ENCODE measurements at regions not wholly inside any gene's neighbourhood (a gene's known extent, or its start where the extent isn't known, plus 50 kb on each side); places are given as distances from the start of the nearest gene placed in this dataset.

DNA sequence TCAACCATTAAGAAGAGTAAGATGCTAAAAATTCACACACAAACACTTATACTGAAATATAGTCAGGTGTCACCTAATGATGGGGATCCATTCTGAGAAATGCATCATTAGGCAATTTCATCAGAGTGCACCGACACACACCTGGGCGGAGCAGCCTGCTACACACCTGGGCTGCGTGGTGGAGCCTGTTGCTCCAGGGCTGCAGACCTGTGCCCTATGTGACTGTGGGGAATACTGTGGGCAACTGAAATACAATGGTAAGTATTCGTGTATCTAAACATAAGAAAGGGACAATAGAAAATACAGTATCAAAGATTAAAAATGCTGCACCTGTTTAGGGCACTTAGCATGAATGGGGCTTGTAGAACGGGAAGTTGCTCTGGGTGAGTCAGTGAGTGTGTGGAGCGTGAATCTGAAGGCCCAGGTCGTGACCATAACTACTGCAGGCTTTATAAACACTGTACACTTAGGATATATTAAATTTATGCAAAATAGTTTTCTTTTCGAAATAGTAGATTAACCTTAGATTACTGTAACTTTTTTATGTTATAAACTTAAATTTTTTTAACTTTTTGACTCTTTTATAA, 124.4 kb upstream of the AFDN start:
- H3K4me3 ChIP-seq (ENCODE audit: control insufficient read depth, low read depth, low read length), result no peak overlapping the region
- DNase-seq (ENCODE audit: low read depth), result no peak
- TF ChIP-seq, protein P1, sequence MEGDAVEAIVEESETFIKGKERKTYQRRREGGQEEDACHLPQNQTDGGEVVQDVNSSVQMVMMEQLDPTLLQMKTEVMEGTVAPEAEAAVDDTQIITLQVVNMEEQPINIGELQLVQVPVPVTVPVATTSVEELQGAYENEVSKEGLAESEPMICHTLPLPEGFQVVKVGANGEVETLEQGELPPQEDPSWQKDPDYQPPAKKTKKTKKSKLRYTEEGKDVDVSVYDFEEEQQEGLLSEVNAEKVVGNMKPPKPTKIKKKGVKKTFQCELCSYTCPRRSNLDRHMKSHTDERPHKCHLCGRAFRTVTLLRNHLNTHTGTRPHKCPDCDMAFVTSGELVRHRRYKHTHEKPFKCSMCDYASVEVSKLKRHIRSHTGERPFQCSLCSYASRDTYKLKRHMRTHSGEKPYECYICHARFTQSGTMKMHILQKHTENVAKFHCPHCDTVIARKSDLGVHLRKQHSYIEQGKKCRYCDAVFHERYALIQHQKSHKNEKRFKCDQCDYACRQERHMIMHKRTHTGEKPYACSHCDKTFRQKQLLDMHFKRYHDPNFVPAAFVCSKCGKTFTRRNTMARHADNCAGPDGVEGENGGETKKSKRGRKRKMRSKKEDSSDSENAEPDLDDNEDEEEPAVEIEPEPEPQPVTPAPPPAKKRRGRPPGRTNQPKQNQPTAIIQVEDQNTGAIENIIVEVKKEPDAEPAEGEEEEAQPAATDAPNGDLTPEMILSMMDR (conservative IDR thresholded peaks at IDR 0.05; ENCODE audit: control insufficient read depth, insufficient read depth, low read depth, low read length), result no peak

DNA sequence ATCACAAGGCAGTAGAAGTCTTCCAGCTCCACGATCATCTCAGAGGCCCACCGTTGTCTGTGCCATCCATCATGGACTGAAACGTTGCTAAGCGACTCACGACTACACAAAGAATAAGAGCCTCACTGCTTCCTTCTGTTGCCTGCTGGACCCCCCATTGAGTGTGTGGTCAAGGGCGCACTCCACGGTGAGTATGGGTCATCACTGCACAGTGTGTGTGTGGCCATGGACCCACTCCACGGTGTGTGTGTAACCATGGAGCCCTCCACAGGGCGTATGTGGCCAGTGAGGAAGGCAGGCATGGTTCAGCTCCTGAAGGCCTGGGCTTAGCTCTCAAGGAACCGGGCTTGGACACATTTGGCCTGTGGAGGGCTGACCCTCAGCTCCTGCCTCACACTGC, 123.4 kb upstream of the AFDN start:
- H3K4me3 ChIP-seq (ENCODE audit: control insufficient read depth, low read depth, low read length), result no peak overlapping the region
- TF ChIP-seq, protein P1 (conservative IDR thresholded peaks at IDR 0.05; ENCODE audit: control insufficient read depth, insufficient read depth, low read depth, low read length), result no peak
- DNase-seq (ENCODE audit: low read depth), result no peak

DNA sequence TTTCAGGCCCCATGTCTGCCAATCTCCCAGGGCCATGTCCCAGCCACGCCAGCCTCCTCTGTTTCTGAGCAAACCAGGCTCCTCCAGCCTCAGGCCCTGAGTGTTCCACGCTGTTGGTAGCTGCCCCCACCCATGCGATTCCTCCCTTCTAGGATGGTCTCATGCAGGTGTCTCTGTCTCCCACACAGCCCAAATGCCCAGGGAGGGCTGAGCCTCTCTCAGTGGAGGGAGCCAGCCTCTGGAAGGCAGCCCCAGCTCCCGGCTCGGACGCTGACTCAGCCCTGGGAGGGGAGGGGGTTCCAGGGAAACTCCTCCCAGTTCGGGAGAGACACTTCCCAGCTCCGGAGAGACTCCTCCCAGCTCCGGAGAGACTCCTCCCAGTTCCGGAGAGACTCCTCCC, 122.9 kb upstream of the AFDN start:
- no peak overlapping the region for H3K4me3 ChIP-seq (ENCODE audit: control insufficient read depth, low read depth, low read length)
- no peak for DNase-seq (ENCODE audit: low read depth)
- TF ChIP-seq, protein P1 (conservative IDR thresholded peaks at IDR 0.05; ENCODE audit: control insufficient read depth, insufficient read depth, low read depth, low read length), result no peak

DNA sequence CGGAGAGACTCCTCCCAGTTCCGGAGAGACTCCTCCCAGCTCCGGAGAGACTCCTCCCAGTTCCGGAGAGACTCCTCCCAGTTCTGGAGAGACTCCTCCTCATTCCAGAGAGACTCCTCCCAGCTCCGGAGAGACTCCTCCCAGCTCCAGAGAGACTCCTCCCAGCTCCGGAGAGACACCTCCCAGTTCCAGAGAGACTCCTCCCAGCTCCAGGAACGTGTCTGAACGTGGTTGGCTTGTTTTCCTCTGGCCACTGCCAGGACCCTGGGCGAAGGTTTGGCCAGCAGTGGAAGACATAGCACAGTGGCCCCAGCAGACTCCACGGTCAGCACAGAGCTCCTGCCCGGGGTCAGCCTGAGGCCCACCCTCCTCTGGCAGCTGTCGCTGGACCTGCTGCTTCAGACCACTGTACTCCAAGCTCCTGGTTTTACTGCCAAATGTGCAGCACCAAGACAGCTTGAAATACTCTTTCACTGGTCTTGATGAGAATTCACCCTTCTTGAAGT, 122.3 kb upstream of the AFDN start:
- H3K4me3 ChIP-seq (ENCODE audit: control insufficient read depth, low read depth, low read length), result no peak overlapping the region
- TF ChIP-seq, protein P1 (conservative IDR thresholded peaks at IDR 0.05; ENCODE audit: control insufficient read depth, insufficient read depth, low read depth, low read length), result no peak
- DNase-seq (ENCODE audit: low read depth), result no peak

DNA sequence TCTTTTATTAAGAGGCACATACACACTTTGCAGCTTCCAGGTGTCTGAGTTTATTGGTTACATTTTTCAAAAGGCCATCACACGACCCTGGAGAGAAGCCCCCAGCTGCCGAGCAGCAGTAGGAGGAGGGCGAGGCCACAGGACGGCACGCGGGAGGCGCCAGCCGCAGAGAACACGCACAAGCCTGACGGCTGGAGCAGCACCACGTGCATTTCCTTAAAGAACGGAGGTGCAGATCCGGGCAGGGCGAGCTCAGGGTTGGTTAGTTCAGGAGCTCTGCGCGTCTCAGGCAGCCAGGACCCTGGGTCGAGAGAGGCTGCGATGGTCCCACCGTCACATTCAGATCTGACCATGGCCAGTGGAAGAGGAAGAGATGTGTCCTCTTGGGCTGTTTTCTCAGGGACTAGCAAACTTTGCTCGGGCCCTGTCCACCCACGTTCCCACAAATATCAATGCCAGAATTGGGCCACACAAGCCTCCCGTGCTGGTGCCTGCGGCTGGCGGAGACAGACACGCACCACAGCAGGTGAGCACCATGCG, 121.4 kb upstream of the AFDN start:
- no peak overlapping the region for H3K4me3 ChIP-seq (ENCODE audit: control insufficient read depth, low read depth, low read length)
- TF ChIP-seq, protein P1 (conservative IDR thresholded peaks at IDR 0.05; ENCODE audit: control insufficient read depth, insufficient read depth, low read depth, low read length), result no peak
- no peak for DNase-seq (ENCODE audit: low read depth)

DNA sequence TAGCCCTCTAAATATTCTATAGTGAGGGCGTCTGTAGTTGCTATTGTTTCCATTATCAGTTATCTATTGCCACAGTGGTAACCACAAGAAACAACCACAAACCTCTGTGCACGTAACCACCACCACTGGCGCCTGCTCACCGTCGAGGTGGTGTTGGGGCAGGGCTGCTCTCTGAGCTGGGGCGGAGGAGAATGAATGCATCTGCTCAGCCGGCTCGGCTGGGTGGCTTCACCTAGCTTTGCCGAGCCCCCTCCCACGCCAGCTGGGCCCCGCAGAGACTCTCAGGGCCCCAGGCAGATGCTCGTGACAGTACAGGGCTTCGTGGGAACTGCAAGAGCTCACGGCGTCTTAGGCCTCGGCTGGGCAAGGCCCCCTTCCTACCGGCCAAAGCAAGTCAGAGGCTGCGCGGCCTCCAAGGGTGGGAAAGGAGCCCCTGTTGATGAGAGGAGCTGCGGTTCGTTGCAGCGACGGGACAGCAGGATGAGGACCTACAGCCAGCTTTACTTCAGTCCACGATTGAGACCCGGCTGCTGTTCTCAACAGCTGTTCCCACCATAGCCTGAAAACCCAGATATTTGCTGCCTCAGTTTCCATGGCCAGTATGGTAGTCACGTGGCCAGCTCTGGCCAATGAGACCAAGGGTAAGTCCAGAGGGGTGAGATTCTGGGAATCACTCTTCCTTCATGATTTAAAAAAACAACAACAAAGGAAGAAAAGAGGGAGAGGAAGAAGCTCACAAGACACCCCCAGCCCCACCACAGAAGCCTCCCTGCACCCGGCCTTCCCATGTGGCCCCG, 120.2 kb upstream of the AFDN start:
- H3K4me3 ChIP-seq (ENCODE audit: control insufficient read depth, low read depth, low read length), result no peak overlapping the region
- TF ChIP-seq, protein P1 (conservative IDR thresholded peaks at IDR 0.05; ENCODE audit: control insufficient read depth, insufficient read depth, low read depth, low read length), result no peak
- DNase-seq (ENCODE audit: low read depth), result no peak

Data from fibroblast of mammary gland (primary cell).